Left kidney (tissue), 1 donor: ENCODE measurements at regions not wholly inside any gene's neighbourhood (a gene's known extent, or its start where the extent isn't known, plus 50 kb on each side); places are given as distances from the start of the nearest gene placed in this dataset.

ENCODE experiments used
- DNase-seq: peaks from one replicate; pipeline ENCODE4 v3.0.0-alpha.2; 2013

- no peak for DNase-seq
These were observed 110.6 kb upstream of the RIOK3 start for GRCh38 chr18:23342506-23342905.

GRCh38 chr18:23350188-23350587 is 102.9 kb upstream of the RIOK3 start:
- DNase-seq = no peak

GRCh38 chr18:23351521-23351920 is 101.6 kb upstream of the RIOK3 start:
- no peak for DNase-seq

- no peak for DNase-seq
These were observed 101.0 kb upstream of the RIOK3 start for GRCh38 chr18:23352042-23352441.

- DNase-seq = no peak
These were observed 99.6 kb upstream of the RIOK3 start for GRCh38 chr18:23353459-23353858.

- no peak for DNase-seq
These were observed 98.5 kb upstream of the RIOK3 start for GRCh38 chr18:23354625-23355024.

GRCh38 chr18:23355206-23355605 is 97.9 kb upstream of the RIOK3 start:
- no peak for DNase-seq

GRCh38 chr18:23356424-23356823 is 96.7 kb upstream of the RIOK3 start:
- DNase-seq = no peak

- DNase-seq = no peak
These were observed 96.0 kb upstream of the RIOK3 start for GRCh38 chr18:23356915-23357601.

GRCh38 chr18:23357996-23358594 is 95.0 kb upstream of the RIOK3 start:
- DNase-seq = no peak

- DNase-seq = no peak
These were observed 93.7 kb upstream of the RIOK3 start for GRCh38 chr18:23359421-23359820.

- no peak for DNase-seq
These were observed 89.1 kb upstream of the RIOK3 start for GRCh38 chr18:23363865-23364570.

GRCh38 chr18:23365602-23366001 is 87.5 kb upstream of the RIOK3 start:
- DNase-seq = no peak

GRCh38 chr18:23369266-23369665 is 83.8 kb upstream of the RIOK3 start:
- DNase-seq = no peak

GRCh38 chr18:23373570-23373969 is 79.5 kb upstream of the RIOK3 start:
- no peak for DNase-seq

- no peak for DNase-seq
These were observed 75.3 kb upstream of the RIOK3 start for GRCh38 chr18:23377669-23378301.

GRCh38 chr18:23378302-23378686 is 74.8 kb upstream of the RIOK3 start:
- DNase-seq = no peak

GRCh38 chr18:23380001-23380550 is 73.0 kb upstream of the RIOK3 start:
- no peak for DNase-seq

GRCh38 chr18:23380817-23381216 is 72.3 kb upstream of the RIOK3 start:
- DNase-seq = no peak

GRCh38 chr18:23383494-23383893 is 69.6 kb upstream of the RIOK3 start:
- DNase-seq = no peak

- no peak for DNase-seq
These were observed 68.0 kb upstream of the RIOK3 start for GRCh38 chr18:23384778-23385736.

- DNase-seq = no peak
These were observed 66.8 kb upstream of the RIOK3 start for GRCh38 chr18:23386317-23386716.
